Inflammatory macrophage treated with lipopolysaccharide for 1 hour (primary cell): ENCODE measurements at regions not wholly inside any gene's neighbourhood (a gene's known extent, or its start where the extent isn't known, plus 50 kb on each side); places are given as distances from the start of the nearest gene placed in this dataset.
"Not testable (repeated sequence)": the region's sequence is repeated elsewhere in the genome, so short reads cannot be mapped to it uniquely, and the experiment has no call there.

Experiments used
- DNase-seq, 2 donors: peaks; one replicate each; pipeline ENCODE4 v3.0.0-alpha.2; 2020 to 2022

- DNase-seq = no peak
Measured at GRCh38 chr16:76988526-76988925, 202.5 kb upstream of the MON1B start.

DNA sequence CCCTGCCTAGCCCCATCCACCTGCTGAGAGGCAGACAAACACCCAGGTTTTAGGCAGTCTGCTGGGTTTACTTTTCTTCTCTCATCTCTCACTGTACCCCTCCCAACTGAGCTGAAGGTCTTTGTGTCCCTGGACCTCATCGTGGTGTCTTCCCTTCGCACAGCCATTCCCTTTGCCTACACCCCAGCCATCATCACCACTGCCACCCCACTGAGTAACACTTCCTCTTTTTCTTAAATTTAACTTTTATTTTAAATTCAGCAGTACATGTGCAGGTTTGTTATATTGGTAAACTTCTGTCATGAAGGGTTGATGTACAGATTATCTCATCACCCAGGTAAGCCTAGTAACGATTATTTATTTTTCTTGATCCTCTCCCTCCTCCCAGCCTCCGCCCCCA, 188.3 kb upstream of the MON1B start:
- DNase-seq = no peak

DNA sequence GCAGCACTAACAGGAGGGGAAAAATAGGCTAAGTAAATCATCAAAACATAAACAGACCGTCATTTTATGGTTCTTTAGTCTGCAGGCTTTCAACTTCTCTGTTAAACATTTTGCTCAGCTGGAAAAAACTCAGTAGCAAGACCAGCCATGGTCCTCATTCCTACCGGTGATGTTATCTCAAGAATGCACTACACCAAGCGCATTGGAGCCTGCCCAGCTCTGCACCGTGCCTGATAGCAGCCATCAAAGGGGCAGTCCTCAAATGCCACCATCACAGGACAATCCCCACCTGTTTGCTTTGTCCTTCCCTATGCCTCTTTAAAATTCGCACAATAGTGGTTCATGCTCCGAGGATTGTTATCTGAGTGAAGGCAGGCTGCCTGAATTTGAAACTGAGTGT, 181.5 kb upstream of the MON1B start:
- DNase-seq = no peak

GRCh38 chr16:77014441-77014840, 176.5 kb upstream of the MON1B start:
- no peak for DNase-seq

DNA sequence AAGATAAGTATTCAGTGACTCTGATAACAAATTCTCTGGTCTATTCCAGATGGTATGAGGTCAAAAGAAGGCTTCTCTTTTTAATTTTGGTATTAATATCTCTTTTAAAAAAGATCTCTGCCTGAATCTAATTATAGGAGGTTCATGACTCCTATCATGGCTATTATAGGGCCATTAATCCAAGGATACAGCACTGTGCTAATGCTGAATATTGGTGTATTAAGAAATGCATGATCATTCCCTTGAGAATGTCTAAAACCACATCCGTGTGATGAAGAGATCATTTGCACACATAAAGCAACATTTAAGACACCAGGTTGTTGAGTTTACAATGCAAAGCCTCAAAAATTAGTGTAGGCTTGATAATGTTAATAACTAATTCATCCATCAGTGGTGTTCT, 160.4 kb upstream of the MON1B start:
- no peak for DNase-seq

DNA sequence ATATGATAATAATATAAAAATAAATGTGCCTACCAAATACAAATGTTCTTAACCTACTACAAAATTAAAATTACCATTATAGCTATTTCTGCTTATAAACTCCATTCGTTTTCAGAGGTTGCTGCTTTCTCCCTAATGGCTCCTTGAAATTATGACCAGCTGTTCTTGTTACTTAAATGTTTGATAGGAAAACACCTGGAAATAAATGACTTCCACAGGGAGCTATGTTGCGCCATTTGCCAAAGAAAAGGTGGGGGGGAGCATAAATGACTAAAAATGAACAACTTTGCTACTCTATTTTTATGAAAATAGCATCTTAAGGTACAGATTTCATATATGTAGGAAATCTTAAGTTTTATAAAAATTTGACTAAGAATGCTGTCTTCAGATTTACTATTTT, 157.5 kb upstream of the MON1B start:
- DNase-seq = no peak

GRCh38 chr16:77035361-77035760, 155.6 kb upstream of the MON1B start:
- DNase-seq = no peak

GRCh38 chr16:77037696-77038347, 153.2 kb upstream of the MON1B start:
- DNase-seq = no peak

- no peak for DNase-seq
Measured at GRCh38 chr16:77041468-77041867, 149.5 kb upstream of the MON1B start.

DNA sequence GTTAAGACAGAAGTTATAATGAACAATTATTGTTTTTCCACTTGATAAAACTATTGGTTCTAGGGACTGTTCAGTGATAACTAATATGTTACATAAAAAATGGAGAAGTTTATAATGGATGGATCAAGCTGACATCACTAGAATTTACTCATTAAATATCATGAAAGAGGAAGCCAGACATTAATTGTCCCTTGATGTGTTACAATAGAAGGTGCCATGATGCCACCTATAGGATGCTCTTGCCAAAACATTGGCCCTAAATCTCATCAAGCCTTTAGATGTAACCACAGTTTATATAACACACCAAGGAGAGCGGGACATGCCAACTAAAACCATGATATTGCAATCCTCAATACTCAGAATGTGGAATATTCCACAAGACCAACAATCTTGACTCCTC, 147.9 kb upstream of the MON1B start:
- DNase-seq = no peak

DNA sequence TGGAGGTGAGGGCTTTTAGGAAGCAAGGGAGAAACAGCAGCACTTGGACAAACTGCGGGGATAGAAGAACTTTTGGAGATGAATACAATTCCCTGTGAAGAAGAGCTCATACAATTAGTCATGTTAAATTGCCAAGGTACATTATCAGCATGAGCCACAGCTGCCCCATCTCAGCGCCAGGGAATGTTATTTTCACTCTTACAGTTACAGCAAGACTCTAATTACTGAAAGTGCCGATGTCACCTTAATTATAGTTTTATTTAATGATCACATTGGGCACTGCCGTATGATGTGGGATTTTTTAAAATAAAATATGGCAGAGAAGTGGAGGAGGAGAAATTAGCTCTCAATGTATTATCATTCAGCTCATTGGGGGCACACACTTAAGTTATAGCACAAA, 144.8 kb upstream of the MON1B start:
- DNase-seq = no peak

DNA sequence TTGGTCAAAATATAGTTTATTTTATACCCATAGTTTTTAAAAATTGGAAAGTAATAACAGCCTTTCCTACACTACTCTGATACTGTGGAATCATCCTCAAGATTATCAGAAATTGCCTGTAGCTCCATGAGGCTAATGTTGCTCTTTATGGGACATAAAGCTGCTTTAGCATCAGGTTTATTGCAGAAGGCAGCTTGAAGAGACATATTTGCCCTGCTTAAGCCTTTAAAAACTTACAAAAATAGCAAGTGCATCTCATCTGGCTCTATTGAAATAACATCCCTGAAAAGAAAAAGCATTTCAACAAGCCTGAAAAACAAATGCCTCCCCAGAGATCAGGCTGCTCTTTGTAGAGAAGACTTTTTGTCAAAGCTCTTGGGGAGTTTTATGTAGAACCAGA, 142.9 kb upstream of the MON1B start:
- no peak for DNase-seq

- DNase-seq = no peak
Measured at GRCh38 chr16:77049577-77049976, 141.4 kb upstream of the MON1B start.

GRCh38 chr16:77056597-77056996, 134.4 kb upstream of the MON1B start:
- DNase-seq = not testable (repeated sequence)

DNA sequence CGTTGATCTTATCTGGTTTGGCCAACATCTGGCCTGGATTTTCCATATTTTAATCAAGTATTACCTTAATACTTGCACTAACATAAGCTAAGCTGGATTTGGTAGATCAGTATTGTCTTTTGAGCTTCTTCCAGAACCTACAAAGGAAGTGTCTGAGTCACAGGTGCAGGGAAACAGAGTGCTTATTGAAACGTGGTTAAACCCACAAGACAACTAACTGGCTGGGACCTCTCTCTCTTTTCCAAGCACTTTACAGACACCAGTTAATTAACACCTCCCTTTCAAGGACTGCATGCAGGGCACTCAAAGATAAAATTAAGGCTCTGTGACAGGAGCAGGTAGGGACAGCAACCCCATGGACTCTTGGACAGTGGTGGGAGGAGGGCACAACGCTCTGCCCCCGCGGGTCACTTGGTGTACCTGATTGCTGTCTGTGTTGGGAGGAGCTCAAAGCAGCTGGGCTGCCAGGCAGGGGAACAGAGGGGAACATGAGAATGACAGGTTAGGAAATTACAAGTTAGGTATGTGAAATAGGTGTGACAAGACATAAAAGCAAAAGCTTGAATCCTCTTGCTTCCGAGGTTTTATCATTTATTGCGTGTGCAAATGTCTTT, 133.7 kb upstream of the MON1B start:
- no peak for DNase-seq

DNA sequence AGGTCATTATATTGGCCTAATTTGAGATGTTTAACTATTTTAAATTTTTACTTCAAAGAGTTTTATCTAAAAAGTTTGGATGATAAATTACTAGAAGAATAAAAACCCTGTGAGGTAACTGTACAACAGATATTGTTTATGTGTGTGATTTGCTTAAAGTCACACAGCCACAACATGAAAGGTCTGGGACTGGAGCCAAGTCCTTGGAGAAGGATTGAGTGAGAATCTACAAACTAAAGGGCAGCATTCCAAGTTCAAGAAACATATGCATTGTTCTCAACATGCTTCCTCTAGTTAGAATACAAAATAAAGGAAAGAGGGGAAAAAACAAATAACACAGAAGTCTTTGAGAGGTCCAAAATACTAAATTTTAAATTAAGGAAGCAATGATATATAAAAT, 131.5 kb upstream of the MON1B start:
- no peak for DNase-seq

DNA sequence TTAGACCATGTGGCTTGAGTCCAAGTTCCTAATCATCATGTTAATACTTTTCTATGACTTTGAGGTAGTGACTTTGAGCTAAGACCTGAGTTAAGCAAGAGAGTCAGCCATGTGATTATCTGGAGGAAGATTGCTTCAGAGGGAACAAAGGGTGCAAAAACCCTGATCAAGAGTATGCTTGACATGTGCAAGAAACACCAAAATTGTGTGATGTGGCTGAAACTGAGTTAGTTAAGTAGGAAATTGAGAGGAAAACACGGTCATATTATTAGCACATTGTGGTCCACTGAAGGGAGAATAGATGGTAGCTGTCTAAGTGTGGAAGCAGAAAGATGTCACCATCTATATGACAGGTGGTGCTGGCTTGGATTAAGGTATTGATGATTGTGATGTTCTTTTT, 130.4 kb upstream of the MON1B start:
- DNase-seq = no peak

DNA sequence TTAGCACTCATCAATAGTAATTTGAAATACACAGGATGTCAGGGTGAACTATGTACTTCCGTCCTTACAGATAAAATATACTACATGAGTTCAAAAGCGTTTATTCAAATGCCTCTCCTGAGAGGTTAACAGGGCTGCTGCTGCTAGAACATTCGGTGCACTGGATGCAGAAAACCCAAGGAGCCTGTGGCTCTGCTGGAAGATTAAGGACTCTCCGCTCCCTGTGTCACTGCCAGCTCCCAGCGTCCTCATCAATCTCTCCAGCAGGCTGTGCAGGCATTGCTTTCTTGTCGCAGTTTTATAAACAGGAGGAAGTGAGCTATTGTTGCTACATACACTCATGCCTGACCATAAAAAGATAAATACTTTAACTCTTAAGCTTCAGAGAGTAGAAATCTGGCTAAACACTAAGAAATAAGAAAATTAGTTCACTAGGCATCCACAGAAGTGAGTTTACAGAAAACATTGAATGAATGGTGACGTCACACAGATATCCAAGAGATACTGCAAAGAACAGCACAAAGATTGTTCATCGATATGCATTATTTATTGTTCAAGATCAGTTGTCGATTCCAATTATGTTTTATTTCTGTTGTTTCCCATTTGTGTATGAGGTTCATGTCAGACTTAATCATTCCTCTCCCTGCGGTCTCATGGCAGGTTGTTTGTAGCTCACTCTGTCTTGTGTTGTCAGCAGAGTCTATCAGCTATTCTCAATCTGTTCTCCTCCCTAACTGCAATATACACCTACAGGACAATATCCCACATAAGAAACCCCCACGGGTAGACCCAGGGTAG, 127.9 kb upstream of the MON1B start:
- no peak for DNase-seq

DNA sequence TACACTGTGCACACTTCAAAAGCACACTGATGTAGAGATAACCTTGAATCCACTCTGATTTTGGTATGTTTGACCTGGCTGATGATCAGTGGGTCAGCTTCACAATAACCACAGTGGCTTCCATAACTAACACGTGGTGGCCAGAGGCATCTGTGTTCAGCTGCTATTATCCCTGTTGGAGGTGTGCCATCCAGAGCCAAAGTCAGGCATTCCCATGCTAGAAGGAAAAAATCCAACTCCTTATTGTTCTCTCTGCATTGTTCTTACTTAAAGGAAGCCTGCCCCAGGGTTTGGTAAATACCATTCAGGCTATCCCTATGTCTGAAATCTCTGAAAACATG, 127.3 kb upstream of the MON1B start:
- no peak for DNase-seq

DNA sequence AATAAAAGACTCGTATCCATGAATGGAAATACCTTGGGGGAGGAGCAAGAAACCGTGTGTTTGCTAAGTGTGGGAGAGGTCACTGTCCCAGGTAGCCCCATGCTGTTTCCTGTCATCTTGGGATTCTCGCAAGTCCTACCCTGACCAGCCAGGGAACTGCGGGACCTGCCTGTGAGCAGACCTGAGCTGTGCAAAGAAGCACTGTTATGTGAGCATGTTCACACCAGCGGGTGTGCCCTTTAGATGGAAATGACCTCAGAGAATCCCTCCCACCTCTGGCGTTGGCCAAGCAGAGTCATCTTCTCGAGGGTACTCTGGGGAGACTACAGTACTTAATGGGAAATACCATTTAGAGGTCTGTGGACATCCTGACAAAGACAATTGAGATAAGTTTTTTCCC, 127.0 kb upstream of the MON1B start:
- no peak for DNase-seq

GRCh38 chr16:77066896-77067496, 124.0 kb upstream of the MON1B start:
- DNase-seq = no peak

- no peak for DNase-seq
Measured at GRCh38 chr16:77067900-77068299, 123.1 kb upstream of the MON1B start.

- DNase-seq = no peak
Measured at GRCh38 chr16:77068402-77068801, 122.6 kb upstream of the MON1B start.

GRCh38 chr16:77069929-77070328, 121.1 kb upstream of the MON1B start:
- DNase-seq = no peak
